ENCODE measurements at regions not wholly inside any gene's neighbourhood (a gene's known extent, or its start where the extent isn't known, plus 50 kb on each side); places are given as distances from the start of the nearest gene placed in this dataset.
"Not testable (repeated sequence)": the region's sequence is repeated elsewhere in the genome, so short reads cannot be mapped to it uniquely, and the experiment has no call there.

- Histone ChIP-seq H3K27me3 (ENCODE audit: control insufficient read depth in 2 of 2, insufficient read depth in 1 of 2, low read length in 1 of 2) (no peaks in the 10 kb centered on the region), H3K9me3 (ENCODE audit: control insufficient read depth in 2 of 2, insufficient read depth in 1 of 2, low read length in 1 of 2) (no peaks in the 10 kb centered on the region), H3K4me1 (ENCODE audit: control insufficient read depth in 2 of 2, insufficient read depth in 2 of 2, low read length in 2 of 2) (no peaks in the 10 kb centered on the region), H3K4me3 (ENCODE audit: low read length in 2 of 2) (no peak overlapping the region), H3K36me3 (ENCODE audit: control insufficient read depth in 2 of 2, insufficient read depth in 2 of 2, low read length in 1 of 2) (no peaks in the 10 kb centered on the region), H3K27ac (ENCODE audit: low read depth in 1 of 2, low read length in 1 of 2) (no peak overlapping the region)
- DNase-seq (ENCODE audit: low read depth in 6 of 9, low spot score in 9 of 9), result no peak
- WGBS, result 92% methylated on average over 5 of the region's 5 CpGs
Observed at GRCh38 chr10:59027975-59028655, 148.3 kb upstream of the PHYHIPL start.

- Histone ChIP-seq H3K9me3 (ENCODE audit: control insufficient read depth in 2 of 2, insufficient read depth in 1 of 2, low read length in 1 of 2) (no peaks in the 10 kb centered on the region), H3K4me1 (ENCODE audit: control insufficient read depth in 2 of 2, insufficient read depth in 2 of 2, low read length in 2 of 2) (no peaks in the 10 kb centered on the region), H3K27me3 (ENCODE audit: control insufficient read depth in 2 of 2, insufficient read depth in 1 of 2, low read length in 1 of 2) (no peaks in the 10 kb centered on the region), H3K4me3 (ENCODE audit: low read length in 2 of 2) (no peak overlapping the region), H3K27ac (ENCODE audit: low read depth in 1 of 2, low read length in 1 of 2) (no peak overlapping the region), H3K36me3 (ENCODE audit: control insufficient read depth in 2 of 2, insufficient read depth in 2 of 2, low read length in 1 of 2) (no peaks in the 10 kb centered on the region)
- DNase-seq (ENCODE audit: low read depth in 6 of 9, low spot score in 9 of 9), result no peak
- WGBS, result 73% methylated on average over 6 of the region's 6 CpGs
Observed at GRCh38 chr10:59033622-59034021, 142.8 kb upstream of the PHYHIPL start.

- DNase-seq (ENCODE audit: low read depth in 6 of 9, low spot score in 9 of 9), result no peak
- H3K27me3 ChIP-seq (ENCODE audit: control insufficient read depth in 2 of 2, insufficient read depth in 1 of 2, low read length in 1 of 2), result no peaks in the 10 kb centered on the region
- no peak overlapping the region for H3K27ac ChIP-seq (ENCODE audit: low read depth in 1 of 2, low read length in 1 of 2)
- H3K36me3 ChIP-seq (ENCODE audit: control insufficient read depth in 2 of 2, insufficient read depth in 2 of 2, low read length in 1 of 2), result no peaks in the 10 kb centered on the region
- H3K4me3 ChIP-seq (ENCODE audit: low read length in 2 of 2), result no peak overlapping the region
- no peaks in the 10 kb centered on the region for H3K4me1 ChIP-seq (ENCODE audit: control insufficient read depth in 2 of 2, insufficient read depth in 2 of 2, low read length in 2 of 2)
- no peaks in the 10 kb centered on the region for H3K9me3 ChIP-seq (ENCODE audit: control insufficient read depth in 2 of 2, insufficient read depth in 1 of 2, low read length in 1 of 2)
- WGBS, result 94% methylated on average over 3 of the region's 3 CpGs
Observed at GRCh38 chr10:59036311-59037017, 140.0 kb upstream of the PHYHIPL start.

- H3K4me3 ChIP-seq (ENCODE audit: low read length in 2 of 2), result no peak overlapping the region
- no peak overlapping the region for H3K27ac ChIP-seq (ENCODE audit: low read depth in 1 of 2, low read length in 1 of 2)
- WGBS, result 83% methylated on average over 2 of the region's 2 CpGs
- H3K36me3 ChIP-seq (ENCODE audit: control insufficient read depth in 2 of 2, insufficient read depth in 2 of 2, low read length in 1 of 2), result no peaks in the 10 kb centered on the region
- no peak for DNase-seq (ENCODE audit: low read depth in 6 of 9, low spot score in 9 of 9)
- no peaks in the 10 kb centered on the region for H3K9me3 ChIP-seq (ENCODE audit: control insufficient read depth in 2 of 2, insufficient read depth in 1 of 2, low read length in 1 of 2)
- H3K27me3 ChIP-seq (ENCODE audit: control insufficient read depth in 2 of 2, insufficient read depth in 1 of 2, low read length in 1 of 2), result no peaks in the 10 kb centered on the region
- no peaks in the 10 kb centered on the region for H3K4me1 ChIP-seq (ENCODE audit: control insufficient read depth in 2 of 2, insufficient read depth in 2 of 2, low read length in 2 of 2)
Observed at GRCh38 chr10:59037018-59037389, 139.4 kb upstream of the PHYHIPL start.

DNA sequence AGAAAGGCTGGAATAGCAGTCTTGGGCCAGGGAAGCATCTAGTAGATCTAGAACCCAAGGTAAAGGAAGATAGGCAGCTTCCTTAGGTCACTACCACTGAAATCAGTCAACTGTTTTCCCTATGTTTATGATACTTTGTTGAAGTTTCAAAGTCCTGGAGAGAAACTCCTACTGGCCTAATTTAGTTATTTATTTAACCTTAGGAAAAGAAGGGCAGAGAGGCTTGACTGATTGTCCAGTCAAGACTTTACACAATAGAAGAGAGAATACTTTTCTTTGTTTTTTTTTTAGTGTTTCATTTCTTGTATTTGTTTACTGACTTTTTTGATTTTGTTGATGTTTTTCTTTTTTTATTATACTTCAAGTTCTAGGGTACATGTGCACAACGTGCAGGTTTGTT is 138.9 kb upstream of the PHYHIPL start:
- no peak for DNase-seq (ENCODE audit: low read depth in 6 of 9, low spot score in 9 of 9)
- no peak overlapping the region for H3K4me3 ChIP-seq (ENCODE audit: low read length in 2 of 2)
- H3K27me3 ChIP-seq (ENCODE audit: control insufficient read depth in 2 of 2, insufficient read depth in 1 of 2, low read length in 1 of 2), result no peaks in the 10 kb centered on the region
- H3K27ac ChIP-seq (ENCODE audit: low read depth in 1 of 2, low read length in 1 of 2), result no peak overlapping the region
- H3K9me3 ChIP-seq (ENCODE audit: control insufficient read depth in 2 of 2, insufficient read depth in 1 of 2, low read length in 1 of 2), result no peaks in the 10 kb centered on the region
- no peaks in the 10 kb centered on the region for H3K4me1 ChIP-seq (ENCODE audit: control insufficient read depth in 2 of 2, insufficient read depth in 2 of 2, low read length in 2 of 2)
- H3K36me3 ChIP-seq (ENCODE audit: control insufficient read depth in 2 of 2, insufficient read depth in 2 of 2, low read length in 1 of 2), result no peaks in the 10 kb centered on the region
- 90% methylated on average over 1 of the region's 1 CpG for WGBS

DNA sequence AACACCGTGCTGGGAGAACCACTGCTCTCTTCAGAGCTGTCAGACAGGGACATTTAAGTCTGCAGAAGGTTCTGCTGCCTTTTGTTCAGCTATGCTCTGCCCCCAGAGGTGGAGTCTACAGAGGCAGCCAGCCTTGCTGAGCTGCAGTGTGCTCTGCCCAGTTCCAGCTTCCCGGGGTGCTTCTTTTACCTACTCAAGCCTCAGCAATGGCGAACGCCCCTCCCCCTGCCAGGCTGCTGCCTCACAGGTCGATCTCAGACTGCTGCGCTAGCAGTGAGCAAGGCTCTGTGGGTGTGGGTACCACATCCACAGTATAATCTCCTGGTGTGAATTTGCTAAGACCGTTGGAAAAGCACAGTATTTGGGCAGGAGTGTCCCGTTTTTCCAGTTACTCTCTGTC is 133.1 kb upstream of the PHYHIPL start:
- H3K27ac ChIP-seq (ENCODE audit: low read depth in 1 of 2, low read length in 1 of 2); H3K4me3 ChIP-seq (ENCODE audit: low read length in 2 of 2); H3K27me3 ChIP-seq (ENCODE audit: control insufficient read depth in 2 of 2, insufficient read depth in 1 of 2, low read length in 1 of 2); H3K36me3 ChIP-seq (ENCODE audit: control insufficient read depth in 2 of 2, insufficient read depth in 2 of 2, low read length in 1 of 2); H3K4me1 ChIP-seq (ENCODE audit: control insufficient read depth in 2 of 2, insufficient read depth in 2 of 2, low read length in 2 of 2); H3K9me3 ChIP-seq (ENCODE audit: control insufficient read depth in 2 of 2, insufficient read depth in 1 of 2, low read length in 1 of 2); DNase-seq (ENCODE audit: low read depth in 6 of 9, low spot score in 9 of 9): not testable (repeated sequence)
- WGBS, result 74% methylated on average over 8 of the region's 8 CpGs

- Histone ChIP-seq H3K27me3 (ENCODE audit: control insufficient read depth in 2 of 2, insufficient read depth in 1 of 2, low read length in 1 of 2) (no peaks in the 10 kb centered on the region), H3K4me3 (ENCODE audit: low read length in 2 of 2) (no peak overlapping the region), H3K4me1 (ENCODE audit: control insufficient read depth in 2 of 2, insufficient read depth in 2 of 2, low read length in 2 of 2) (no peaks in the 10 kb centered on the region), H3K27ac (ENCODE audit: low read depth in 1 of 2, low read length in 1 of 2) (no peak overlapping the region), H3K9me3 (ENCODE audit: control insufficient read depth in 2 of 2, insufficient read depth in 1 of 2, low read length in 1 of 2) (no peaks in the 10 kb centered on the region), H3K36me3 (ENCODE audit: control insufficient read depth in 2 of 2, insufficient read depth in 2 of 2, low read length in 1 of 2) (no peaks in the 10 kb centered on the region)
- WGBS, result 72% methylated on average over 4 of the region's 4 CpGs
- no peak for DNase-seq (ENCODE audit: low read depth in 6 of 9, low spot score in 9 of 9)
Observed at GRCh38 chr10:59047180-59047579, 129.3 kb upstream of the PHYHIPL start.

GRCh38 chr10:59047957-59048618 is 128.4 kb upstream of the PHYHIPL start:
- Histone ChIP-seq H3K9me3 (ENCODE audit: control insufficient read depth in 2 of 2, insufficient read depth in 1 of 2, low read length in 1 of 2) (no peaks in the 10 kb centered on the region), H3K27me3 (ENCODE audit: control insufficient read depth in 2 of 2, insufficient read depth in 1 of 2, low read length in 1 of 2) (no peaks in the 10 kb centered on the region), H3K4me1 (ENCODE audit: control insufficient read depth in 2 of 2, insufficient read depth in 2 of 2, low read length in 2 of 2) (no peaks in the 10 kb centered on the region), H3K27ac (ENCODE audit: low read depth in 1 of 2, low read length in 1 of 2) (no peak overlapping the region), H3K36me3 (ENCODE audit: control insufficient read depth in 2 of 2, insufficient read depth in 2 of 2, low read length in 1 of 2) (no peaks in the 10 kb centered on the region), H3K4me3 (ENCODE audit: low read length in 2 of 2) (no peak overlapping the region)
- no peak for DNase-seq (ENCODE audit: low read depth in 6 of 9, low spot score in 9 of 9)
- WGBS, result 92% methylated on average over 5 of the region's 5 CpGs

DNA sequence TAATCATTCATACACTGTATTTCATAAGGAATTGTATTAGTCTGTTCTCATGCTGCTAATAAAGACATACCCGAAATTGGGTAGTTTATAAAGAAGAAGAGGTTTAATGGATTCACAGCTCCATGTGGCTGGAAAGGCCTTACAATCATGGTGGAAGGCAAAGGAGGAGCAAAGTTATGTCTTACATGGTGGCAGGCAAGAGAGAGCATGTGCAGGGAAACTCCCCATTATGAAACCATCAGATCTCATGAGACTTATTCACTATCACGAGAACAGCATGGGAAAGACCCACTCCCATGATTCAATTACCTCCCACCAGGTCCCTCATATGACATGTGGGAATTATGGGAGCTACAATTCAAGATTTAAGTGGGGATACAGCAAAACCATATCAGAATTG is 122.9 kb upstream of the PHYHIPL start:
- not testable (repeated sequence) for H3K27me3 ChIP-seq (ENCODE audit: control insufficient read depth in 2 of 2, insufficient read depth in 1 of 2, low read length in 1 of 2); DNase-seq (ENCODE audit: low read depth in 6 of 9, low spot score in 9 of 9); H3K4me1 ChIP-seq (ENCODE audit: control insufficient read depth in 2 of 2, insufficient read depth in 2 of 2, low read length in 2 of 2); H3K27ac ChIP-seq (ENCODE audit: low read depth in 1 of 2, low read length in 1 of 2); H3K36me3 ChIP-seq (ENCODE audit: control insufficient read depth in 2 of 2, insufficient read depth in 2 of 2, low read length in 1 of 2); H3K4me3 ChIP-seq (ENCODE audit: low read length in 2 of 2); H3K9me3 ChIP-seq (ENCODE audit: control insufficient read depth in 2 of 2, insufficient read depth in 1 of 2, low read length in 1 of 2)
- WGBS, result 93% methylated on average over 2 of the region's 2 CpGs
